ENCODE measurements at regions not wholly inside any gene's neighbourhood (a gene's known extent, or its start where the extent isn't known, plus 50 kb on each side); places are given as distances from the start of the nearest gene placed in this dataset.
"Not testable (repeated sequence)": the region's sequence is repeated elsewhere in the genome, so short reads cannot be mapped to it uniquely, and the experiment has no call there.

GRCh38 chr2:13474538-13474937 is 757.8 kb downstream of the TRIB2 start:
- no peak for DNase-seq

- DNase-seq, result no peak
These were observed 763.3 kb downstream of the TRIB2 start for GRCh38 chr2:13480057-13480456.

- DNase-seq, result no peak
These were observed 764.5 kb downstream of the TRIB2 start for GRCh38 chr2:13481201-13481600.

- no peak for DNase-seq
These were observed 768.5 kb downstream of the TRIB2 start for GRCh38 chr2:13485256-13485655.

GRCh38 chr2:13488965-13489364 is 772.2 kb downstream of the TRIB2 start:
- no peak for DNase-seq

- DNase-seq, result no peak
These were observed 775.5 kb downstream of the TRIB2 start for GRCh38 chr2:13492262-13492661.

- DNase-seq, result no peak
These were observed 778.3 kb downstream of the TRIB2 start for GRCh38 chr2:13495051-13495450.

- no peak for DNase-seq
These were observed 788.1 kb downstream of the TRIB2 start for GRCh38 chr2:13504808-13505207.

- no peak for DNase-seq
These were observed 791.9 kb downstream of the TRIB2 start for GRCh38 chr2:13508671-13509070.

- DNase-seq, result no peak
These were observed 798.5 kb downstream of the TRIB2 start for GRCh38 chr2:13515254-13515653.

- DNase-seq, result no peak
These were observed 805.4 kb downstream of the TRIB2 start for GRCh38 chr2:13522096-13522495.

GRCh38 chr2:13522917-13523821 is 806.4 kb downstream of the TRIB2 start:
- no peak for DNase-seq

GRCh38 chr2:13524492-13524891 is 807.8 kb downstream of the TRIB2 start:
- DNase-seq, result no peak

- not testable (repeated sequence) for DNase-seq
These were observed 815.1 kb downstream of the TRIB2 start for GRCh38 chr2:13531735-13532410.

- DNase-seq, result not testable (repeated sequence)
These were observed 816.2 kb downstream of the TRIB2 start for GRCh38 chr2:13532781-13533523.

GRCh38 chr2:13533524-13533922 is 816.8 kb downstream of the TRIB2 start:
- no peak for DNase-seq

GRCh38 chr2:13536941-13537340 is 820.2 kb downstream of the TRIB2 start:
- DNase-seq, result no peak

- DNase-seq, result no peak
These were observed 821.1 kb downstream of the TRIB2 start for GRCh38 chr2:13537771-13538349.

GRCh38 chr2:13539296-13539695 is 822.6 kb downstream of the TRIB2 start:
- peak; percentile 19 for DNase-seq

- no peak for DNase-seq
These were observed 825.3 kb downstream of the TRIB2 start for GRCh38 chr2:13542061-13542460.

- no peak for DNase-seq
These were observed 825.9 kb downstream of the TRIB2 start for GRCh38 chr2:13542642-13543041.

GRCh38 chr2:13543550-13543949 is 826.8 kb downstream of the TRIB2 start:
- no peak for DNase-seq

- no peak for DNase-seq
These were observed 828.6 kb downstream of the TRIB2 start for GRCh38 chr2:13545320-13545719.

Data from NCI-H1092 (cell line).